NOMO-1 (cell line): ENCODE measurements at regions not wholly inside any gene's neighbourhood (a gene's known extent, or its start where the extent isn't known, plus 50 kb on each side); places are given as distances from the start of the nearest gene placed in this dataset.
"Not testable (repeated sequence)": the region's sequence is repeated elsewhere in the genome, so short reads cannot be mapped to it uniquely, and the experiment has no call there.

ENCODE experiments used
- DNase-seq, 2 experiments: peaks; one replicate each; lab custom pipeline; 2025; ENCODE audit not compliant: unreplicated experiment in 2 of 2; lab: John Stamatoyannopoulos, UW

- DNase-seq: peak; percentile 47 to 48
These were observed 134.2 kb downstream of the TRIM27 start for GRCh38 chr6:28789553-28790083.

- DNase-seq: no peak
These were observed 132.8 kb downstream of the TRIM27 start for GRCh38 chr6:28791002-28791383.

- DNase-seq: peak; percentile 34 to 44
These were observed 129.4 kb downstream of the TRIM27 start for GRCh38 chr6:28794175-28795002.

- DNase-seq: not testable (repeated sequence)
These were observed 123.1 kb downstream of the TRIM27 start for GRCh38 chr6:28800647-28801046.

GRCh38 chr6:28802417-28803336, 121.1 kb downstream of the TRIM27 start:
- DNase-seq: no peak

GRCh38 chr6:28803337-28803709, 120.5 kb downstream of the TRIM27 start:
- DNase-seq: no peak

GRCh38 chr6:28807682-28808280, 116.0 kb downstream of the TRIM27 start:
- DNase-seq: no peak

GRCh38 chr6:28808383-28808782, 115.4 kb downstream of the TRIM27 start:
- DNase-seq: no peak

GRCh38 chr6:28809947-28810658, 113.7 kb downstream of the TRIM27 start:
- no peak for DNase-seq

GRCh38 chr6:28810659-28811053, 113.1 kb downstream of the TRIM27 start:
- DNase-seq: no peak

- DNase-seq: no peak
These were observed 111.9 kb downstream of the TRIM27 start for GRCh38 chr6:28811873-28812272.

- no peak for DNase-seq
These were observed 110.8 kb downstream of the TRIM27 start for GRCh38 chr6:28812778-28813569.

GRCh38 chr6:28814032-28814976, 109.5 kb downstream of the TRIM27 start:
- DNase-seq: no peak

GRCh38 chr6:28816339-28816908, 107.4 kb downstream of the TRIM27 start:
- DNase-seq: no peak

- DNase-seq: no peak
These were observed 106.6 kb downstream of the TRIM27 start for GRCh38 chr6:28816909-28817807.

GRCh38 chr6:28817808-28818145, 106.0 kb downstream of the TRIM27 start:
- no peak for DNase-seq
